RPMI7951 (cell line): ENCODE measurements at regions not wholly inside any gene's neighbourhood (a gene's known extent, or its start where the extent isn't known, plus 50 kb on each side); places are given as distances from the start of the nearest gene placed in this dataset.

Experiments used
- DNase-seq: peaks from one replicate; pipeline ENCODE4 v3.0.0-alpha.2; 2012; ENCODE audit warnings: low read depth

DNA sequence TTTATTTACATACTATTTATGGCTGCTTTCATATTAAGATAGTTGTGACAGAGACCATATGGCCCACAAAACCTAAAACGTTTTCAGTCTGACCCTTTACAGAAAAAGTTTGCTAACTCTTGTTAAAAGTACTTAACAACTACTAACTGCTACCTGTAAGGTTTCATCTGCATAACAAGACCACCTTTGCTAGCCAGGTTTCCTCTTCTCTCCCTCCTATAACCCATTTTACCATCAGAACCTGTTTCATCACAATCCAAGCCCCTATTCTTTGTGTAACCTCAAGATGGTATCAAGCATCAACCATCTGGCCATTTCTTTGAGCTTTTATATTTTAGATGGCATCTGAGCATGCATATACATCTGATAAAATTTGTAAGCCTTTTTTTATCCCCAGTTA lies 305.4 kb downstream of the HHIPL2 start:
- no peak for DNase-seq

- DNase-seq = no peak
These were observed 306.5 kb downstream of the HHIPL2 start for GRCh38 chr1:222241410-222241809.

DNA sequence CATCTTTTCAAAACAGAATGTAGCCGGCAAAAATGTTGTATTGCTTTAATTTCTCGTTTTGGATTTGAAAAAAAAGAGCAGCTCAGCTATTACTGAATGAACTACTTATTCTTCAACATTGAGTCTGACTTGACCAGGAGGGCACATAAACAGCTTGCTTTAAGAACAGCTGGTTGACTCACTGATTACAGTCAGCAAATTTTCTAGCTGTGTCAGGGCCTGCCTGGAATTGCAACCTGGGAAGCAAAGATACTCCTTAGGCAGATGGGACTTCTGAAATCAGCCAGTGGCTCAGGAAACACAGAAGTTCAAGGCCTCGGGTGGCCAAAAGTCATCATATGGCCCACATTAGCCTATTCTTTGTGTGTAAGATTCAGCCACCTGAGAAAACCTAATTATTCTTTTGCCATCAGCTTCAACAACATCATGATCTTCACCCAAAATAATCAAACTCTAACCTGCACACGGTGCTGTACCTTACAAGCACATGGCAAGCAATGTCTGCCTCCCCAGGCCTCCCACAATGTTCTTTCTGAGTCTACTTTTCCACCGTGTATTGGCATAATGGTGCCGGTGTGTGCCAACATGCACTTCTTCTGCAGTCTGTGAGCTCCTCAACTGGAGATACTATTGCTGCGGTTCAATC lies 307.2 kb downstream of the HHIPL2 start:
- DNase-seq = peak; percentile 39

- DNase-seq = no peak
These were observed 308.8 kb downstream of the HHIPL2 start for GRCh38 chr1:222239130-222239529.

GRCh38 chr1:222234351-222234750 lies 313.6 kb downstream of the HHIPL2 start:
- DNase-seq = no peak

DNA sequence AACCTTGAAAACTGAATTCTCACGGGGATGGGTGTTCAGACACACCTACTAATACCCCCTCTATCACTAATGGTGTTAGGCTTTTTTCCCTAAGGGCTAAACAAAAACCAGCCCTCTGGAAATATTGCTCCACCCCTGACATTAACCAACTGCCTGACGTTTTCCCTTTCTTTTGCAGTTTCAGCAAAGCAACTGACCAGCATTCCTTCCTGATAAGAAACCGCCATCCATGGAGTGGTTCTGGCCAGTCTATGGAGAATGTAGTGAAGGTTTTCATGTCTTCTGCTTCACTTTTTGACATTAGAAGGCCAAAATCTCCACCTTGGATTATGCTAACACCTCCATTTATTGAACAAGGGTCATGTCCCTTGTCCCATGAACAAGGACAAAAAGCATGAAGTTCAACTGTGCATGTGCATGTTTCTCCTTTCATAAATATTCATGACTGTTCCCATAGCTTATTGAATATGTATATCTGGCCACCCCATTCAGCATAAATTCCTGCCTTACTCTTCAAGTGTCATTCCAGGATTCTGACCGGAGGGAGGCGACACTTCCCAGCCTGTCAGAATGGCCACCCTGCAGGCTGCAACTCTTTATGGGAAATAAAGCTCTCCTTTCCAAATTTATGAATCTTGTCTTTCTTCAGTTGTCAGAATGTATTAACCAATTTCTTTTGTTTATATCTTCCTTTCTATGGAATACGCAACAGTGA lies 314.3 kb downstream of the HHIPL2 start:
- DNase-seq = no peak

- no peak for DNase-seq
These were observed 315.1 kb downstream of the HHIPL2 start for GRCh38 chr1:222232842-222233241.

DNA sequence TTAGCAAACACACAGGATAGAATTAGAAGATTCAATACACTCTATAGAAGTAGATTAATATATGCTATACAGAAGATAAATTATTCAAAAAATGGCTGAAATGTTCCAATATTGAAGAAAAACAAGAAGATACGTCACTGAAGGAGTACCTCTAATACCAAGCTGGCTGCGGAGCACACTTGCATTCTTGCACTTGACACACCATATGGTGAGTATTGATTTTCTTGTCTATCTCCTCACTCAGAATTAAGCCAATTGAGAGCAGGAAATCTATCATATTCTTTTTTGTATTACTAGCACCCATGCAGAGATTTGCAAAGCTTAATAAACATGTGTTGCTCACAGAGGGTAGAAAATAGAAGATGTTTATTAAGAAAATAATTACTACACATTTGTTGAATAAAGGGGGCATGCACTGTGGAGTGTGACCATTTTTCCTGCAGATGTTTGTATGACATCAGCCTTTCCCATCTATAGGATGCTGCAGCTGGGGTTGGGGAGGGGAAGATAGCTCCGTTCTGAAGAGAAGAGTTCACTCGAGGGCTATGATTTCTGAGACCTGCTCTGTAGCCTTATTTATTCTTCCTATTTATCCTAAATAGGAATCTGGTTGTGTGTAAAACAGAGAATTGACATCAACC lies 318.1 kb downstream of the HHIPL2 start:
- DNase-seq = no peak

DNA sequence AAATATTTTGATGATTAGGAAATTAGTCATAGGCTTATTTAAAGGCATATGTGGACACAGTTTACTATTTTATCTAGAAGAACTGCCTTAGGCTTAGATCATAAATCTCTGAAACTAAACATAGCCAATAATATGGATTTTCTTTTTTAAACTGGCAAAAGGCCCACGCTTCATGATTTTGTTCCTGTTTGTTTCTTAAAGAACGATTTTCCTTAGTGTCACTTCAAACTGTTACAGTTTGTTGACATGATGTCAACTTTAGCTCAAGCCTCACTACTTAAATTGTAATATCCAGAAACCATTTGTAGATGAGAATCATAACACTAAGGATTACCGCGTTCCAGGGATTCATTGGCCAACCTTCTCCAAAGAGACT lies 322.6 kb downstream of the HHIPL2 start:
- peak; percentile 2 for DNase-seq

DNA sequence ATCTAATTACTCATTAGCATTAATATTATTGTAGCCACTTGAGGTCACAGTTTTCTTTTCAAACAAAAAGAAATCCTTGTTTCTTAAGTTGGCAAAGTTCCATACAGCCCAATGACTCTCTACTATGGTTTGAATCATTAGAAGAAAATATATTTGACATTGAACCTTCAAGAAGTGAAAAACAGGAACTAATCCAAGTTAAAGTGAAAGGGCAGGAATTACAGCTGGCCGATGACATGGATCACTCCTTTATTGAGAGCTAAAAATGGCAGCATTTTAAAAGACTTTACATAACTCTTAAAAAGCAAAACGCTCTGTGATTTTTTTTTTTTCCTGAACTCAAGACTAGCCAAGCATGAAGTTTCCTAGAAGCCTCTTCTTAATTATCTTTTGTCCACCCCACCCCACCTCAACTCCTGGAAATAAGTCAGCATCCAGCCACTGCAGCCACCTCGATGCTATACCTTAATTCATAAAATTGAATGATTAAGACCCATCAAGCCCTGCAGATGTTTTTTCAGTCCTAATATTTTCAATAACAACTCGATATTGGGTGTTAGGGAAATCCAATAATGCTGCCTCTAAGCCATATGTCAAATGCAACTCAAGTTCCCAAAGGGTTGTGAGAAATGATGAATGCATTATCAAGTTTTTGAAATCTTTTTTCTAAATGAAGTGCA lies 323.1 kb downstream of the HHIPL2 start:
- peak; percentile 16 for DNase-seq

DNA sequence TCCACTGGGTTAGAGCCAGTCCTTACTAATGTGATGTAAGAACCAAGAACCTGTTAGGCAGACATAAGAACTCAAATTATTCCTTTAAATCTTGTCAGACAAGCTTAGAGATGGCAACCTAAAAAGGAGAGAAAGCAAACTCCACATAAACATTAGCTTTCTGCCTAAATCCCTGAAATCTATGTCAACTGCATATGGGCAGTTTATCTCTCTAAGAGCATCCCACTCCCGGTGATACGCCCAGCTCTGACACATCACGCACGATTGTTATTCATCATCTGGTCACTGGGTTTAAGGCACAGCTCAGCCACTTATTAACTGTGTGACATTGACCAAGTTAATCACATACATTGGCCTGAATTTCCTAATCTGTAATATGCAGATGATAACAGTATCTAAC lies 323.7 kb downstream of the HHIPL2 start:
- DNase-seq = peak; percentile 14

DNA sequence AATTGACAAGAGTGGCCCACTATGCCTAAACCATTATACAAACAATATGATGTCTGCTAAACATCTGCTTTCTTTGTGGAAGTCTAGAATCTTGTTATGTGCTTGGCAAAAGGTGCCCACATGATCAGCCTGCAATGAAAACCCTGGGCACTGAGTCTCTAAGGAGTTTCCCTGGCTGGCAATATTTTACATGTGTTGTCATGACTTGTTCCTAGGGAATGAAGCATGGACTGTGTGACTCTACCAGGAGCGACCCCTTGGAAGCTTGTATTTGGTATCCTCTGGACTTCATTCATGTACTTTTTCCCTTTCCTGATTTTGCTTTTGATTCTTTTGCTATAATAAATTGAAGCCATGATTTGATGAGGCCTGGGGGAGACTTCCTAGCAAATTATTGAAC lies 324.9 kb downstream of the HHIPL2 start:
- no peak for DNase-seq

- no peak for DNase-seq
These were observed 331.6 kb downstream of the HHIPL2 start for GRCh38 chr1:222216255-222216754.

- no peak for DNase-seq
These were observed 337.1 kb downstream of the HHIPL2 start for GRCh38 chr1:222210776-222211175.

DNA sequence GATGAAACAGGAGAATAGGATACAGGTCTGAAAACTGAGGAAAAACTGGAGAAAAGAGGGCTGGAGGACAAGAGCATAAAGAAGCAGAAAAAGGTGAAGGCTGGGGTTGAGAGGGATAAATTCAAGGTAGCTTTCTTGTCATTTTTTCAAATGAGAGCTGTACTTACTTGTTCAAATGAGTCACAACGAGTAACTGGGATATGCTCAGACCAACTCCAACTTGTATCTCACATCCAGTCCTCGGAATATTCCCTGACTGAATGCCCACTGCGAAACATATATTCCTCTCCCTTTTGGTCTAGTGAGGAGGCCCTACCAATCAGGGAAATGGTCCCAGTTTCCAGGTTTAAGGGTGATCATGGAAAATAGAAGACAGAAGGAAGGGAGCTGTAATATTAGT lies 343.4 kb downstream of the HHIPL2 start:
- no peak for DNase-seq

DNA sequence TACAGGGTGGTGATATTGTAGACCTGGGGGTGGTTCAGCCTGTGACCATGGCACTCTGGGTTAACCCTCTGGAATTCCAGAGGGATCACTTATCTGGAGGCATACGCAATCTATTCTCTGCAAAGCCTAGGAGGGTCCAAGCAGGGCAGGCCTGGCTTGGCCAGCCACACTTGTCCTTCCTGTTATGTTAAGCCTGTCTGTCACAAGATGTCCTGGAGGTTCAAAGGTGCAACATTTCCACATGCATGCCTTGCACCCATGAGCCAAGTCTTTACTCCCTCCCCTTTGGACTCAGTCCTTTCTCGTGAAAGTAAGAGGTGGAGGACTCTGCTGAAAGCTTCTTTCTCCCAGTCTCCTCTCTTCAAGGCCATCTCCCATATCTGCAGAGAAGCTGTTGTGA lies 345.1 kb downstream of the HHIPL2 start:
- DNase-seq = no peak

GRCh38 chr1:222196736-222197135 lies 351.2 kb downstream of the HHIPL2 start:
- DNase-seq = no peak

DNA sequence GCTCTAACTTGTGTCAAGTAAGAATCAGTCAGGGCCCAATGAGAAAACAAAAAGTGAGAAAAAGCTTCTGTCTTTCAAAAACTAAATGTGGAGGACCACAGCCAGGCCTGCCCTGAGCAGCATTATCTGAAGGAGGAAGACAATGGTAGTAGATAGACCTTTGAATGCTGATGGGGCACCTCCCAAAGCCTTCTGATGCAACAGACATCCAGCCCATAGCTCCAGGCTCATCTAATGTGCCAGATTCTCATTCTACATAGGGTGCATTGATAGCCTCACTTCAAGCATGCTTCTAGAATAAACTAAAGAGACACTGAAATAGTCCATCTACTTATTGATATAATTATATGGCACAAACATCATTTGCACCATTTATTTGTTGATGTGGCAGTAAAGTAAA lies 351.6 kb downstream of the HHIPL2 start:
- no peak for DNase-seq

DNA sequence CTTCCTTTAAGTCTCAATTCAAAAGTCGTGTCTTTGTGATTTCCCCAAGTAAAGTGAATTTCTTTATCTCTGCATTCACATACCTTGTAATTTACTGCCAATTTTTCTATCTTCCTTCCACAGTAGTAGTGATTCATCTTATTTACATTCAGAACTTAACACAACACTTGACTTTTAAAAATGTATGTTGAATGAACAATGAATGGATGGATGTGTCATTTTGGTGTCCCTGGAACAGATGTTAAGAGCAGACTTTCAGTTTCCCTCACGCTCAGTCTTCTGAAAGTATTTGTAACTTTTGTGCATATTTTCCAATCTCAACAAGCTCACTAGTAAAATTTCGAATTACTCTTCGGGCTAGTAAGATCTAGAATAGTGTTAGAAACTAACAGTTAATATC lies 352.0 kb downstream of the HHIPL2 start:
- peak; percentile 15 for DNase-seq

GRCh38 chr1:222189218-222189617 lies 358.7 kb downstream of the HHIPL2 start:
- DNase-seq = no peak

DNA sequence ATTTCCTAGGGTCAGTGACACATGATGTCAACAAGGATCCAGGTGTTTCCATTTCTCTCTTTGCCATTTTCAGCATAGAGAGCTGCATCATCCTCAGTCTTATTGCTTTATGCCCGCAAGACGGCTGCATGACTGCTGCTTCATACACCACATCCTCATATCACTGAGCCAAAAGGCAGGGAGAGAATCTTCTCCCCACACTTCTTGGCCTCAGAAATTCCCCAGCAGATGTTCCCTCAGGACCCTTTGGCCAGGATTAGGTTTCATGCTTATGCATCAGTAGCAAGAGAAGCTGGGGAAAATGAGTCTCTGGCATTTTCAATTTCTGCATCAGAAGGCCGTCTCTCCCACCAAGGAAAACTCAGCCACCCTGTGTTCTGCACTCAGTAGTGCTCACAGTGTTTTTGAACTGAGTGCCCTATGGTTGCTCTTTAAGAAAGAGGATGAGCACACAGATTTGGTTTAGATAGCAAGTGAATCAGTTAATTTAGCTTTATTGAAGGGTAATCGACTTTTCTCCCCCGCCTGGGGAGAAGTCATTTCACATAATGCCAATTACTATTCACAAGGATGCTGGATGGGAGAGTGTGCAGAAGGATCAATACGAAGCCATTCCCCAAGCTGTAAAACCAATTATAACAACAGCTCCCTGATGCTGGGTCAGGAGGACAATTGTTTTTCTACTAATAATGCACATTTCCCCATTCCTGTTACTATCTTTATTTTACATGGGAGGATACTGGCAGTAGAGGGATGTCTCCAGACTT lies 360.2 kb downstream of the HHIPL2 start:
- peak; percentile 13 for DNase-seq

GRCh38 chr1:222182641-222183040 lies 365.3 kb downstream of the HHIPL2 start:
- DNase-seq = peak; percentile 45
